ENCODE measurements at regions not wholly inside any gene's neighbourhood (a gene's known extent, or its start where the extent isn't known, plus 50 kb on each side); places are given as distances from the start of the nearest gene placed in this dataset.
"Not testable (repeated sequence)": the region's sequence is repeated elsewhere in the genome, so short reads cannot be mapped to it uniquely, and the experiment has no call there.

- Histone ChIP-seq H3K36me3 (no peaks in the 10 kb centered on the region), H3K27me3 (no peaks in the 10 kb centered on the region), H3K9me3 (no peaks in the 10 kb centered on the region)
Measured at GRCh38 chr4:140220058-140220457, 66.1 kb upstream of the MAML3 start.

GRCh38 chr4:140219567-140219966 is 65.6 kb upstream of the MAML3 start:
- Histone ChIP-seq H3K27me3 (no peaks in the 10 kb centered on the region), H3K9ac (no peak overlapping the region), H3K4me3 (no peak overlapping the region), H3K27ac (no peak overlapping the region), H3K4me1 (peaks cover 6% of the 10 kb centered on the region; the same call in 1 of the 2 replicates), H4K20me1 (no peaks in the 10 kb centered on the region), H3K36me3 (no peaks in the 10 kb centered on the region), H3K9me3 (no peaks in the 10 kb centered on the region), H3K4me2 (no peak overlapping the region)
- TF ChIP-seq Cebpa-rat (IDR thresholded peaks at IDR 0.05), result no peak

More at GRCh38 chr4:140220058-140220457, 66.1 kb upstream of the MAML3 start:
- Histone ChIP-seq H3K9ac (no peak overlapping the region), H3K4me1 (peaks cover 6% of the 10 kb centered on the region; the same call in 1 of the 2 replicates), H4K20me1 (no peaks in the 10 kb centered on the region), H3K4me3 (no peak overlapping the region), H3K27ac (no peak overlapping the region), H3K4me2 (peak overlapping the region; percentile 4; the same call in 1 of the 2 replicates)
- TF ChIP-seq Cebpa-rat (IDR thresholded peaks at IDR 0.05), result no peak

GRCh38 chr4:140219070-140219469 is 65.1 kb upstream of the MAML3 start:
- H3K4me1 ChIP-seq, H3K4me3 ChIP-seq, H3K9me3 ChIP-seq, H3K4me2 ChIP-seq, H4K20me1 ChIP-seq, H3K27me3 ChIP-seq, H3K36me3 ChIP-seq, H3K9ac ChIP-seq, H3K27ac ChIP-seq: not testable (repeated sequence)

GRCh38 chr4:140213749-140214148 is 59.8 kb upstream of the MAML3 start:
- Histone ChIP-seq H3K4me2 (no peak overlapping the region), H3K4me1 (no peaks in the 10 kb centered on the region), H3K27ac (no peak overlapping the region), H3K27me3 (no peaks in the 10 kb centered on the region), H3K9me3 (no peaks in the 10 kb centered on the region), H3K9ac (no peak overlapping the region), H4K20me1 (no peaks in the 10 kb centered on the region), H3K36me3 (no peaks in the 10 kb centered on the region), H3K4me3 (no peak overlapping the region)
- no peak for TF ChIP-seq Cebpa-rat (IDR thresholded peaks at IDR 0.05)

- no peaks in the 10 kb centered on the region for H3K27me3 ChIP-seq
- H3K36me3 ChIP-seq, result no peaks in the 10 kb centered on the region
- H3K4me1 ChIP-seq, result no peaks in the 10 kb centered on the region
- no peak overlapping the region for H3K4me3 ChIP-seq
- no peak overlapping the region for H3K4me2 ChIP-seq
- TF ChIP-seq Cebpa-rat (IDR thresholded peaks at IDR 0.05), result no peak
- no peaks in the 10 kb centered on the region for H4K20me1 ChIP-seq
- H3K9ac ChIP-seq, result no peak overlapping the region
- no peaks in the 10 kb centered on the region for H3K9me3 ChIP-seq
- no peak overlapping the region for H3K27ac ChIP-seq
Measured at GRCh38 chr4:140213116-140213515, 59.1 kb upstream of the MAML3 start.

- H3K27me3 ChIP-seq, result no peaks in the 10 kb centered on the region
- no peak overlapping the region for H3K27ac ChIP-seq
- no peaks in the 10 kb centered on the region for H3K9me3 ChIP-seq
- no peak overlapping the region for H3K4me3 ChIP-seq
- H3K36me3 ChIP-seq, result no peaks in the 10 kb centered on the region
- no peaks in the 10 kb centered on the region for H3K4me1 ChIP-seq
- H3K4me2 ChIP-seq, result no peak overlapping the region
- no peak for TF ChIP-seq Cebpa-rat (IDR thresholded peaks at IDR 0.05)
- no peak overlapping the region for H3K9ac ChIP-seq
- H4K20me1 ChIP-seq, result no peaks in the 10 kb centered on the region
Measured at GRCh38 chr4:140212646-140213045, 58.7 kb upstream of the MAML3 start.

GRCh38 chr4:140212194-140212593 is 58.2 kb upstream of the MAML3 start:
- H3K27me3 ChIP-seq, result no peaks in the 10 kb centered on the region
- H3K9ac ChIP-seq, result no peak overlapping the region
- H3K4me2 ChIP-seq, result no peak overlapping the region
- H3K4me3 ChIP-seq, result no peak overlapping the region
- H4K20me1 ChIP-seq, result no peaks in the 10 kb centered on the region
- H3K9me3 ChIP-seq, result no peaks in the 10 kb centered on the region
- TF ChIP-seq Cebpa-rat (IDR thresholded peaks at IDR 0.05), result no peak
- H3K36me3 ChIP-seq, result no peaks in the 10 kb centered on the region
- no peaks in the 10 kb centered on the region for H3K4me1 ChIP-seq
- H3K27ac ChIP-seq, result no peak overlapping the region

- no peaks in the 10 kb centered on the region for H3K27me3 ChIP-seq
- no peaks in the 10 kb centered on the region for H4K20me1 ChIP-seq
- no peak overlapping the region for H3K9ac ChIP-seq
Measured at GRCh38 chr4:140211693-140212092, 57.7 kb upstream of the MAML3 start.

GRCh38 chr4:140211161-140211560 is 57.2 kb upstream of the MAML3 start:
- Histone ChIP-seq H3K9ac (no peak overlapping the region), H3K27ac (no peak overlapping the region), H3K4me1 (no peaks in the 10 kb centered on the region), H3K4me2 (no peak overlapping the region), H3K27me3 (no peaks in the 10 kb centered on the region), H3K4me3 (no peak overlapping the region), H3K36me3 (no peaks in the 10 kb centered on the region), H3K9me3 (no peaks in the 10 kb centered on the region), H4K20me1 (no peaks in the 10 kb centered on the region)
- TF ChIP-seq Cebpa-rat (IDR thresholded peaks at IDR 0.05), result no peak

More at GRCh38 chr4:140211693-140212092, 57.7 kb upstream of the MAML3 start:
- no peaks in the 10 kb centered on the region for H3K36me3 ChIP-seq
- H3K27ac ChIP-seq, result no peak overlapping the region
- H3K4me2 ChIP-seq, result no peak overlapping the region
- H3K4me3 ChIP-seq, result no peak overlapping the region
- TF ChIP-seq Cebpa-rat (IDR thresholded peaks at IDR 0.05), result no peak
- H3K9me3 ChIP-seq, result no peaks in the 10 kb centered on the region
- no peaks in the 10 kb centered on the region for H3K4me1 ChIP-seq

- H4K20me1 ChIP-seq, result no peaks in the 10 kb centered on the region
- no peaks in the 10 kb centered on the region for H3K27me3 ChIP-seq
- H3K27ac ChIP-seq, result no peak overlapping the region
- TF ChIP-seq Cebpa-rat (IDR thresholded peaks at IDR 0.05), result no peak
- H3K36me3 ChIP-seq, result no peaks in the 10 kb centered on the region
- no peaks in the 10 kb centered on the region for H3K4me1 ChIP-seq
- no peaks in the 10 kb centered on the region for H3K9me3 ChIP-seq
- no peak overlapping the region for H3K9ac ChIP-seq
- H3K4me3 ChIP-seq, result no peak overlapping the region
- no peak overlapping the region for H3K4me2 ChIP-seq
Measured at GRCh38 chr4:140208921-140209320, 54.9 kb upstream of the MAML3 start.
